ENCODE measurements at regions not wholly inside any gene's neighbourhood (a gene's known extent, or its start where the extent isn't known, plus 50 kb on each side); places are given as distances from the start of the nearest gene placed in this dataset.

DNA sequence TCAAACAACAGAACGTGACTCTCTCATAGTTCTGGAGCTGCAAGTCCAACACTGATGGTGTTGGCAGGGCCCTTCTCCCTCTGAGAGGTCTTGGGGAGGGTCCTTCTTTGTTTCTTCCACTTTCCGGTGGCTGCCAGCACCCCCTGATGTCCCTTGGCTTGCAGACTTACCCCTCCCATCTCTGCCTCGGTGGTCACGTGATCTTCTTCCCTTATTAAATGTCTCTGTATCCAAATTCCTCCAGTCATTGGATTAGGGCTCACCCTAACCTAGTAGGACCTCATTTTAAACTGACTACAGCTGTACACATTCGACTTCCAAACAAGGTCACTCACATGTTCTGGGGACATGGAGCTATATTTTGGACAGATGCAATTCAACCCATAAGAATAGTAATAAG is 780.6 kb upstream of the SALL3 start:
- Histone ChIP-seq H2AFZ (ENCODE audit: low read length) (no peak overlapping the region), H2AK5ac (ENCODE audit: low read depth, low read length) (no peak overlapping the region), H3K9ac (ENCODE audit: low read depth, low read length, poor library complexity) (no peak overlapping the region), H3K4ac (ENCODE audit: low read length) (no peak overlapping the region), H2BK12ac (ENCODE audit: low read length) (no peak overlapping the region), H3K27ac (replicated peaks; ENCODE audit: low read length) (no peak overlapping the region), H2BK120ac (ENCODE audit: low read depth, low read length) (no peak overlapping the region), H3K23ac (ENCODE audit: low read depth, low read length, poor library complexity) (no peak overlapping the region), H3K27me3 (ENCODE audit: control insufficient read depth in 3 of 3, insufficient read depth in 3 of 3, low read depth in 1 of 3, low read length in 3 of 3) (no peaks in the 10 kb centered on the region), H3K36me3 (replicated peaks in 1 of 2; ENCODE audit: control insufficient read depth in 2 of 2, insufficient read depth in 2 of 2, low read length in 2 of 2) (no peaks in the 10 kb centered on the region), H3K4me3 (ENCODE audit: low read length in 2 of 2) (no peak overlapping the region), H3K9me3 (replicated peaks in 1 of 2; ENCODE audit: control insufficient read depth in 2 of 2, insufficient read depth in 1 of 2, low read depth in 1 of 2, low read length in 2 of 2) (peaks cover 0 to 6% of the 10 kb centered on the region in 2 donors), H3K4me1 (ENCODE audit: control insufficient read depth in 2 of 2, insufficient read depth in 1 of 2, low read depth in 1 of 2, low read length in 2 of 2) (peaks cover 0 to 21% of the 10 kb centered on the region in 2 donors), H3K79me1 (ENCODE audit: low read depth, low read length) (no peaks in the 10 kb centered on the region), H4K8ac (ENCODE audit: low read depth, low read length) (no peak overlapping the region), H2BK15ac (ENCODE audit: low read length) (no peak overlapping the region), H4K91ac (ENCODE audit: low read depth, low read length, poor library complexity) (no peak overlapping the region), H3K4me2 (ENCODE audit: insufficient read depth, low read length, poor library complexity, severe bottlenecking) (no peak overlapping the region), H3K18ac (ENCODE audit: low read length) (no peak overlapping the region), H3K14ac (ENCODE audit: low read length) (no peak overlapping the region), H2BK5ac (ENCODE audit: low read length) (no peak overlapping the region)
- no CpG with 5 or more reads among the region's 5 CpGs for WGBS, 2 donors (ENCODE audit: extremely low coverage in 2 of 2, insufficient read length in 2 of 2, insufficient replicate concordance in 1 of 2)
- DNase-seq (ENCODE audit: low spot score) = no peak

DNA sequence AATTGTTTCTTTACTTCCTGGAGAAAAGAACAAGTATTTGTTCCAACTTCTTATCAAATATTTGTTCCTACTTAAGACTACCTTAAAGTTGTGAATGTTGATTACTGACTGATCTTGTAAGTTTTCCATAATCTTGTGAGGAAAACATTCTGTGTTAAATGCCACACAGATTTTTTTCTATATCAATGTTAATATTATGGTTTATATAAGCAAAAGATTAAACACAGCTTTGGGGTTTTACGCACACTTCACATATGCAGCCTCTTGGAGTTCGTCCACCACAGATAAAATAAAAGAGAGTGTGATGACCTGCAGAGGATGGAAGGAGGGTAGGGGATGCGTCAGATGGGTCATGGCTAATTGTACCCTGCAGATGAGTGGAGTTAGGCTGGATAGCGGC is 780.0 kb upstream of the SALL3 start:
- no peak overlapping the region for H3K18ac ChIP-seq (ENCODE audit: low read length)
- no peak for DNase-seq (ENCODE audit: low spot score)
- no peaks in the 10 kb centered on the region for H3K36me3 ChIP-seq (replicated peaks in 1 of 2; ENCODE audit: control insufficient read depth in 2 of 2, insufficient read depth in 2 of 2, low read length in 2 of 2)
- H2BK12ac ChIP-seq (ENCODE audit: low read length) = no peak overlapping the region
- no peak overlapping the region for H4K8ac ChIP-seq (ENCODE audit: low read depth, low read length)
- peaks cover 0 to 21% of the 10 kb centered on the region in 2 donors for H3K4me1 ChIP-seq (ENCODE audit: control insufficient read depth in 2 of 2, insufficient read depth in 1 of 2, low read depth in 1 of 2, low read length in 2 of 2)
- H3K9me3 ChIP-seq (replicated peaks in 1 of 2; ENCODE audit: control insufficient read depth in 2 of 2, insufficient read depth in 1 of 2, low read depth in 1 of 2, low read length in 2 of 2) = peaks cover 0 to 6% of the 10 kb centered on the region in 2 donors
- H3K23ac ChIP-seq (ENCODE audit: low read depth, low read length, poor library complexity) = no peak overlapping the region
- no peak overlapping the region for H3K9ac ChIP-seq (ENCODE audit: low read depth, low read length, poor library complexity)
- no CpG with 5 or more reads among the region's 4 CpGs for WGBS, 2 donors (ENCODE audit: extremely low coverage in 2 of 2, insufficient read length in 2 of 2, insufficient replicate concordance in 1 of 2)
- no peak overlapping the region for H2AK5ac ChIP-seq (ENCODE audit: low read depth, low read length)
- no peak overlapping the region for H4K91ac ChIP-seq (ENCODE audit: low read depth, low read length, poor library complexity)
- no peak overlapping the region for H3K14ac ChIP-seq (ENCODE audit: low read length)
- no peak overlapping the region for H3K27ac ChIP-seq (replicated peaks; ENCODE audit: low read length)
- no peaks in the 10 kb centered on the region for H3K27me3 ChIP-seq (ENCODE audit: control insufficient read depth in 3 of 3, insufficient read depth in 3 of 3, low read depth in 1 of 3, low read length in 3 of 3)
- no peak overlapping the region for H3K4me3 ChIP-seq (ENCODE audit: low read length in 2 of 2)
- H2BK15ac ChIP-seq (ENCODE audit: low read length) = no peak overlapping the region
- no peak overlapping the region for H2AFZ ChIP-seq (ENCODE audit: low read length)
- H3K4me2 ChIP-seq (ENCODE audit: insufficient read depth, low read length, poor library complexity, severe bottlenecking) = no peak overlapping the region
- H3K4ac ChIP-seq (ENCODE audit: low read length) = no peak overlapping the region
- no peaks in the 10 kb centered on the region for H3K79me1 ChIP-seq (ENCODE audit: low read depth, low read length)
- no peak overlapping the region for H2BK5ac ChIP-seq (ENCODE audit: low read length)
- H2BK120ac ChIP-seq (ENCODE audit: low read depth, low read length) = no peak overlapping the region

DNA sequence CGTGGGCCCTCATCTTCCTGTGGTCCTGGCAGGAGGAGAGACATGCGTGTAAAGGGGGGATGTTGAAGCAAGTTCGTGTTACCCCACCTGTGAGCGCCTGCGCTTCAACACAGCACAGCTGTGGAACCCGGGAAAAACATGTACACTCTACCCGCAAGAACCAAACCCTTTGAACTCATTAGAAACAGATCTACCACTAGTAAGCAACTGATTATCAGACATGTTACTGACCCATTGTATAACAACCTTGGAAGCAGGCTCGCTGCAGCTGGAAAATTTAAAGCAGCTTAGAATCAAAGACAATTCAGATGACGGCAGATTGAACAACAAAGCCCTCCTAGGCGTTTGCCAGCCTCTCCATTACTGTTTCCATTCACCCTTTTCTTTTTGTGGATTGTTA is 771.7 kb upstream of the SALL3 start:
- Histone ChIP-seq H3K79me1 (ENCODE audit: low read depth, low read length) (no peaks in the 10 kb centered on the region), H3K4me3 (ENCODE audit: low read length in 2 of 2) (no peak overlapping the region), H2BK120ac (ENCODE audit: low read depth, low read length) (no peak overlapping the region), H2BK12ac (ENCODE audit: low read length) (no peak overlapping the region), H3K9ac (ENCODE audit: low read depth, low read length, poor library complexity) (no peak overlapping the region), H3K4ac (ENCODE audit: low read length) (no peak overlapping the region), H4K8ac (ENCODE audit: low read depth, low read length) (no peak overlapping the region), H3K4me2 (ENCODE audit: insufficient read depth, low read length, poor library complexity, severe bottlenecking) (no peak overlapping the region), H3K9me3 (replicated peaks in 1 of 2; ENCODE audit: control insufficient read depth in 2 of 2, insufficient read depth in 1 of 2, low read depth in 1 of 2, low read length in 2 of 2) (no peaks in the 10 kb centered on the region), H3K18ac (ENCODE audit: low read length) (no peak overlapping the region), H2AK5ac (ENCODE audit: low read depth, low read length) (no peak overlapping the region), H3K14ac (ENCODE audit: low read length) (no peak overlapping the region), H3K23ac (ENCODE audit: low read depth, low read length, poor library complexity) (no peak overlapping the region), H2AFZ (ENCODE audit: low read length) (peak overlapping the region; percentile 63), H3K4me1 (ENCODE audit: control insufficient read depth in 2 of 2, insufficient read depth in 1 of 2, low read depth in 1 of 2, low read length in 2 of 2) (peaks cover 0 to 2% of the 10 kb centered on the region in 2 donors), H4K91ac (ENCODE audit: low read depth, low read length, poor library complexity) (no peak overlapping the region), H3K27me3 (ENCODE audit: control insufficient read depth in 3 of 3, insufficient read depth in 3 of 3, low read depth in 1 of 3, low read length in 3 of 3) (no peaks in the 10 kb centered on the region), H3K36me3 (replicated peaks in 1 of 2; ENCODE audit: control insufficient read depth in 2 of 2, insufficient read depth in 2 of 2, low read length in 2 of 2) (no peaks in the 10 kb centered on the region), H3K27ac (replicated peaks; ENCODE audit: low read length) (no peak overlapping the region), H2BK15ac (ENCODE audit: low read length) (no peak overlapping the region), H2BK5ac (ENCODE audit: low read length) (no peak overlapping the region)
- WGBS, 2 donors (ENCODE audit: extremely low coverage in 2 of 2, insufficient read length in 2 of 2, insufficient replicate concordance in 1 of 2) = no CpG with 5 or more reads among the region's 10 CpGs
- DNase-seq (ENCODE audit: low spot score) = no peak

DNA sequence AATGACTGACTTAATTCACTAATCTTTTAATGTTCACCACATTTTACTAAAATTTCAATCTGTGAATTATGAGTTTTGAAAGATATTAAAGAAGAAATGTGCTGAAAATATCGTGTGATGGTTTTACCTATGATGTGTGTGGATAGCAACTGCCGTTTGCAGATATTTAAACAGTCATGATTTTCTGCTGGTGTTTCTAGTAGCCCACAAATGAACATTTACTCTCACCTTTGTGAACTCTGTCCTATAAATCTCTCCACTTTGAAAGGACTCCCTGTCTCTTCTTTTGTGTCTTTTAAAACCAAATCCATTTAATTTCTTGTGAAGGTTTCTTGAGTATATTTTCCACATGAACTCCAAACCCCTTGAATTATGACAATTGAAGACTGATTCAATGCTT is 771.2 kb upstream of the SALL3 start:
- no peak for DNase-seq (ENCODE audit: low spot score)
- no peak overlapping the region for H2AK5ac ChIP-seq (ENCODE audit: low read depth, low read length)

More for the DNA sequence above, 771.2 kb upstream of the SALL3 start:
- no peak overlapping the region for H3K27ac ChIP-seq (replicated peaks; ENCODE audit: low read length)
- H3K14ac ChIP-seq (ENCODE audit: low read length) = no peak overlapping the region
- peaks cover 0 to 2% of the 10 kb centered on the region in 2 donors for H3K4me1 ChIP-seq (ENCODE audit: control insufficient read depth in 2 of 2, insufficient read depth in 1 of 2, low read depth in 1 of 2, low read length in 2 of 2)
- H2BK12ac ChIP-seq (ENCODE audit: low read length) = no peak overlapping the region
- H4K91ac ChIP-seq (ENCODE audit: low read depth, low read length, poor library complexity) = no peak overlapping the region
- no peak overlapping the region for H2BK5ac ChIP-seq (ENCODE audit: low read length)
- H2BK15ac ChIP-seq (ENCODE audit: low read length) = no peak overlapping the region
- H2AFZ ChIP-seq (ENCODE audit: low read length) = no peak overlapping the region
- H3K23ac ChIP-seq (ENCODE audit: low read depth, low read length, poor library complexity) = no peak overlapping the region
- no peak overlapping the region for H3K4ac ChIP-seq (ENCODE audit: low read length)
- no peak overlapping the region for H4K8ac ChIP-seq (ENCODE audit: low read depth, low read length)
- no peak overlapping the region for H3K9ac ChIP-seq (ENCODE audit: low read depth, low read length, poor library complexity)
- H3K9me3 ChIP-seq (replicated peaks in 1 of 2; ENCODE audit: control insufficient read depth in 2 of 2, insufficient read depth in 1 of 2, low read depth in 1 of 2, low read length in 2 of 2) = no peaks in the 10 kb centered on the region
- H3K18ac ChIP-seq (ENCODE audit: low read length) = no peak overlapping the region
- no peaks in the 10 kb centered on the region for H3K79me1 ChIP-seq (ENCODE audit: low read depth, low read length)
- H3K27me3 ChIP-seq (ENCODE audit: control insufficient read depth in 3 of 3, insufficient read depth in 3 of 3, low read depth in 1 of 3, low read length in 3 of 3) = no peaks in the 10 kb centered on the region
- no peak overlapping the region for H2BK120ac ChIP-seq (ENCODE audit: low read depth, low read length)
- H3K36me3 ChIP-seq (replicated peaks in 1 of 2; ENCODE audit: control insufficient read depth in 2 of 2, insufficient read depth in 2 of 2, low read length in 2 of 2) = no peaks in the 10 kb centered on the region
- WGBS, 2 donors (ENCODE audit: extremely low coverage in 2 of 2, insufficient read length in 2 of 2, insufficient replicate concordance in 1 of 2) = no CpG with 5 or more reads among the region's 2 CpGs
- no peak overlapping the region for H3K4me3 ChIP-seq (ENCODE audit: low read length in 2 of 2)
- no peak overlapping the region for H3K4me2 ChIP-seq (ENCODE audit: insufficient read depth, low read length, poor library complexity, severe bottlenecking)

Data from neuronal stem cell (in vitro differentiated cells).